ENCODE measurements at regions not wholly inside any gene's neighbourhood (a gene's known extent, or its start where the extent isn't known, plus 50 kb on each side); places are given as distances from the start of the nearest gene placed in this dataset.

- no peak for TF ChIP-seq CHD4 (IDR thresholded peaks at IDR 0.05; ENCODE audit: insufficient read depth, insufficient replicate concordance, low read depth, low read length, poor library complexity, severe bottlenecking)
- no peak for TF ChIP-seq GABPA (tag; conservative IDR thresholded peaks at IDR 0.05; ENCODE audit: low read depth)
- TF ChIP-seq, protein P1, sequence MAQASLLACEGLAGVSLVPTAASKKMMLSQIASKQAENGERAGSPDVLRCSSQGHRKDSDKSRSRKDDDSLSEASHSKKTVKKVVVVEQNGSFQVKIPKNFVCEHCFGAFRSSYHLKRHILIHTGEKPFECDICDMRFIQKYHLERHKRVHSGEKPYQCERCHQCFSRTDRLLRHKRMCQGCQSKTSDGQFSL (CRISPR knock-in tag; IDR thresholded peaks at IDR 0.05): no peak
- TF ChIP-seq, protein P1 (tag; IDR thresholded peaks at IDR 0.05): no peak
- TF ChIP-seq EGR1 (conservative IDR thresholded peaks at IDR 0.05): no peak
- TF ChIP-seq ZNF263 (CRISPR knock-in tag; IDR thresholded peaks at IDR 0.05; ENCODE audit: borderline replicate concordance): no peak
- no peak for TF ChIP-seq PURB (CRISPR knock-in tag; IDR thresholded peaks at IDR 0.05; ENCODE audit: low read depth)
- no peak for TF ChIP-seq CTCF (IDR thresholded peaks at IDR 0.05 in 2 of 3, conservative IDR thresholded peaks at IDR 0.05 in 1 of 3; ENCODE audit: insufficient read depth in 2 of 3, low read depth in 1 of 3, low read length in 3 of 3)
- TF ChIP-seq ZHX1 (conservative IDR thresholded peaks at IDR 0.05; ENCODE audit: low read length): no peak
Measured at GRCh38 chr5:18805376-18805775, 1171.1 kb downstream of the TAF11L14 start.
